GM10847 (cell line): ENCODE measurements at regions not wholly inside any gene's neighbourhood (a gene's known extent, or its start where the extent isn't known, plus 50 kb on each side); places are given as distances from the start of the nearest gene placed in this dataset.

Experiments
- POLR2A ChIP-seq: IDR thresholded peaks from 2 replicates; pipeline ENCODE4 v1.6.1; 2011; ENCODE audit not compliant: insufficient read length; ENCODE audit errors: extremely low read depth

DNA sequence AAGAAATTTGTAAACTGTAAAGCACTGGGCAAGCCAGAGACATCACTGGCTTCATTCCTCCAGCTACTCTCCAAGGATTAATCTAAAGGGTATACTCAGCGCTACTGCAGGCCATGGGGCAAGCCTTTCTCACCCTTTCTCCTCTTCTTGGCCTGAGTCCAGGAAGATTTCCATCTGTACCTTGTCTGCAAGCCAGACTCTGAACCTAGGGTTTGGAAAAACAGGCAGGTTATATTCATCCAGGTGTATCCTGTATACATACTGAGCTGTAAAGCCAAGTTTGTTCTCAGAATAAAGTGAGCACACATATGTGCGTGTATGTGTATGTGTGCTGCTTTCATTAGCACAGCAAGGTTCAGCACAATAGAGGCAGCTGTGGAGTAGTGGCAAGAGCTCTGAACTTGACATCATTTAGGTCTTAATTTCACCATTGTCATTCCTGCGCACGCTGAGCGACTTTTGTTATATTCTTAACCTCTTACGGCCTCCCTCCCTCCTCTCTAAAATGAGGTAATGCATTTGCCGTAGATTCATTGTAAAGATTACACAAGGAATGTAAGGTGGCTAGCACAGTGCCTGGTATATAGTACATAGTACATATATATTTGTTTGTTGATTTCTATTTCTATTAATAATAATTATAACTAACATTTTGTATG is 128.1 kb upstream of the JUN start:
- TF ChIP-seq POLR2A = no peak

DNA sequence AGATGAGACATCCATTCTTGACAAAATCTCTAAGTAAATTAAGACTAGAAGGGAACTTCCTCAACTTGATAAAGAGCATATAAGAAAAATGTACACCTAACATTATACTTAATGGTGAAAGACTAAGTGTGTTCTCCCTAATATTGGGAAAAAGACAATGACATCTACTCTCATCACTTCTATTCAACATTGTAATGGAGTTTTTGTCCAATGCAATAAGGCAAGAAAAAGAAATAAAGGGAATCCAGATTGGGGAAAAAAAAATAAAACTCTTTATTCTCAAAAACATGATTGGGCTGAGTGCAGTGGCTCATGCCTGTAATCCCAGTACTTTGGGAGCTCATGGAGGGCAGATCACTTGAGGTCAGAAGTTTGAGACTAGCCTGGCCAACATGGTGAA is 131.1 kb upstream of the JUN start:
- no peak for TF ChIP-seq POLR2A

DNA sequence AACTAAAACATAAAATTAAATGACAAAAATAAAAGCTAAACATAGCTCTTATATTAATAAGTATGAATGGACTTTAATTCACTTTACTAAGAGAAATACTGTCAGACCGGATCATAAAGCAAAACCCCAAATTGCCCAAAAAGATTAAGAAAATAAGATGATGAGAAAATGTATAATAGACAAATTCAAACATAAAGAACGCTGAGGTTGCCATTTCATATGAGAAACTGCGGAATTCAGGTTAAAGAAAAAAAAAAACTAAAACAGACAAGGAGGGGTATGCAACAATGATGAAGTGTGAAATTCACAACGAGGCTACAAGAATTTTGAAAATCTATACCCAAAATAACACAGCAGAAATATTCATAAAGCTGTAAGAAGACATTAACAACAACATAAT is 133.6 kb upstream of the JUN start:
- TF ChIP-seq POLR2A = no peak

DNA sequence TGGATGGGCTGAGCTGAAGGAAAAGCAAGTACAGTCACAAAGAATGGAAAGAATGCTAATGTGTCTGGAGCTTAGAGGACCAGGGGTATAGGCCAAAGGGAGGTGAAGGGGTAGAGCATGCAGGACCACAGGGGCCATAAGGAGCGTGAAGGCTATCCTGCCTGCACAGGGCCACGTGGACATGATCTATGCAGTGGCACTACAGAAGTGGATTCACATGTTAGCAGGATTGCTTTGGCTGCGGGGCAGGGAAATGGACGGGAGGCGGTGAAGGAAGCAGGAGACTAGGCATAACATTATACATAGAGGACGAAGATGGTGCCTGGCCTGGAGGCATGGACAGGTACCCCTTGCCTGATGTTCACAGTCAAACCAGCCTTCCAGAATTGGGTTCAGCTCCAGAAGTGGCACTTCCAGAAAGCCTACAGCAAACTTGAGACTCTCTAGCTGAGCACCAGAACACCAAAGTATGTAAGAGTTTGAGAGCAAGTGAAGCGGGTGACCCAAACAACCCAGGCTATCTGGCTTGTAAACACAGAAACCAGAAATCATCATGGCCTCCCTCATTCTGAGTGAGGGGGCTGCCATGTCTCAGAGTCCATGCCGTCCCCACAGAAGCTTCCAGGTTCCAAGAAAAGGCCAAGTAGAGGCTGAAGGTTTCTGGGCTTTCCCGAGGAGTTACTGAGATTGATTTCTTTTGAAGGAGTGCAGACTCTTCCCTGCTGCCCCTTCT is 135.5 kb upstream of the JUN start:
- TF ChIP-seq POLR2A = no peak

DNA sequence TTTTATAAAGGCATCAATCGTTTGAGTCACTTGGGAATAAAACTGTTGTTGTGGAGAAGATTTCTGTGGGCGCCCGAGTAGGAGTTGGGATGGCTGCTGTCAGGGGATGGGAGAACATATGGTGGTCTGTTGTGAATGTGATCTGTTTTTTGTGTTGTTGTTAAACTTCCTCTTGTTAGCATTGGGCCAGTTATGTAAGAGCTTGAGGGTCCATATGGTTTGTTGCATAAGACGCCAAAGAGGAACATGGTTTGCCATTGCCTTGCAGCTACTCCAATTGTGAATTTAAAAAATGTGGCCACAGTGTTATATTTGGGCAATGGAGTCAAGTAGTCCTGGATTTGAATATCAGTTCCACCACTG is 136.1 kb upstream of the JUN start:
- TF ChIP-seq POLR2A = no peak

DNA sequence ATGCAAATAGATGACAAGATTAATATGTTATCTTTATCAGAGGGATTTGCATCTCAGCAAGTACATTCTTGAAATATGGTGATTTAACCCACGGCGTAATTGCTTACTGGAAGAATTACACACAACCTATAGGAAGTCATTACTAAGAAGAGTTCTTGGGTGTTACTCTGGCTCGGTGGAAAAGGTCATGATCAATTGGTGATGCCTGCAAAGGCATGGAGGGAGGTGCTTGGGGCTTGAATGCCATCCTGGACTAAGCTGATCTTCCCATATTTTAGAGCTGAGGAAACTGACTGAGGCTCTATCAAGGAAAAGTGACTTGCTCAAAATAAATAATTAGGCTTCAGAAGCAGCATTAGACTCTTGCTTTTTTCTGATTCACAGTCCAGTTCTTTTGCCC is 137.5 kb upstream of the JUN start:
- no peak for TF ChIP-seq POLR2A

DNA sequence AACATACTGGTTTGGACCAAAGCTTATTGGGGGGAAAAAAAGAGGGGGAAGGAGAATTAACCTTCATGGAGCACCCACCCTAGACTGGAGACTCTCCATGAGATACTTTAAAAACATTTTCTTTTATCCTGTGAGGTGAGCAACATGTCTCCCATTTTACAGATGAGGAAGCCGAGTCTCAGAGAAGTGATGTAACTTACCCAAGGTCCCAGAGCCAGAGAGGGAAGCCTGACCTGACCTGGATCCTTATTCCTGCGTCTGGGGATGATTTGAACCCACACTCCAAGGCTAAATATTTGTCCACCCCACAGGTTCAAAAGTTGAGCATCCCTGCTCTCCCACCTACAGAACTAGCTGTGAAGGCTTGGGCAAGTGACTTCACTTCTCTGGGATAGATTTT is 137.9 kb upstream of the JUN start:
- TF ChIP-seq POLR2A = no peak

DNA sequence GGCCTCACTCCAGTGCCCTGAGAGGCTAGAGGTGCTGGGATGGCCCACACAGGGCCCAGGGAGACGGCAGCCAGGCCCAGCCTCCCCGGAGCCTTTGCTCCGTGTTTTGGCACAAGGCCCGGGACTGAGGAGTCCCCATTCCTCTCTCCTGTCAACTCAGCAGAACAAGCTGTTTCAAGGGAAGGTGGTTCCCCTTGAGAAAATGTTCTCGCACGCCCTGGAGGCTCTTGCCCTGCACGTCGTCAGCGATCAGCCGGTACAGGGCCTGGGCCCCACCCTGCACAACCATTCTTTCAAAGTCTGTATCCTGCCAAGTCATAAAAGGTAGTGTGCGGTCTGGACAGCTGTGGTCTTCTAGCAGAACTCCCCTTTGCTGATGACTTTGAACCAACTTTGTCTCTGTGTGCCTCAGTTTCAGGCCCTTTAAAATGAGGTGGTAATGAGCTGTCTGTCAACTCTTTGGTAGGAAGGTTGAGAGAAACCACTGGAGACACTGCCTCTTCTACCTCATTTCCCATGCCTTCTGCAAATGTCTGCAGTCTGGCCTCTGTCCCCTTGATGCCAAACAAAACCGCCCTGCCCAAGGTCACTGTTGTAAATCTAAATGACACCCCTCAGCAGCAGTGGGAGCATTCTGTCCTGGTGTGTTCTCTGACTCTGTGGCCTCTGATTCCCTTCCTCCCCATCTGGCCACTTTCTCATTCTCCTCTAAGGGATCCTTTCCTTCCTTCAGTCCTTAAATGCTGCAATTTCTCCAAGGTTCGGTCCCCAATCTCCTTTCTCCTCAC is 138.6 kb upstream of the JUN start:
- no peak for TF ChIP-seq POLR2A

DNA sequence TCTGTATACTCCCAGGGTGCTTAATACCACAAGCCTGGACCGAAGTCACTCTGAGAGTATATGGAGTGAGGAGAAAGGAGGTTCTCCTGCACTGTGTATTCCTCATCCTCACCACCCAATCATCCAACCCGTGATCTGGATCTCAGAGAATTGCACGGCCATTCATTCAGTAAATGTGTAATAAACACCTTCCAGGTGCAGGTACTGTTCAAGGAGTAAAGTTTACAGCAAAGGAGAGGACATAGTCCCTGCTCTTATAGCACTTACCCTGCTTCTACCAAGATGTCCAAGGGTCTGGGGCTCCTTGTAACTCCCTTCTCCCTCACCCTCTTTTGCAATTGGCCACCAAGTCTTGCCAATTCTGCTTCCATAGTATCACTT is 139.2 kb upstream of the JUN start:
- TF ChIP-seq POLR2A = no peak

DNA sequence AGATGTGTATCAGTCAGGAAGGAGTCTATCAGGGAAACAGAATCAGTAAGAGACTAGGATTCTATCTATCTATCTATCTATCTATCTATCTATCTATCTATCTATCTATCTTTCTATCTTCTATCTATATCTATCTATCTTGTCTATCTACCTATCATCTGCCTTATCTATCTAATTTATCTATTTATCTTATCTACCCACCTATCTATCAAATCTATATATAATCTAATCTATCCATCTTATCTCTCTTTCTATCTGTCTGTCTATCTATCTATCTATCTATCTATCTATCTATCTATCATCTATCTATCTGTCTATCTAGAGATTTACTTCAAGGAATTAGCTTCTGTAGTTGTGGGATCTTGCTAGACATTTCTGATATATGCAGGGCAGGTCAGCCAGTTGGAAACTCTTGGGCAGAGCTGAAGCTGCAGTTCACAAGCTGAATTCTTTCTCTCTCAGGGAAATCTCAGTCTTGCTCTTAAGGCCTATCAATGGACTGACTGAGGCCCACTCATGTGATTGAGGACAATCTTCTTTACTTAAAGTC is 140.2 kb upstream of the JUN start:
- TF ChIP-seq POLR2A = no peak

DNA sequence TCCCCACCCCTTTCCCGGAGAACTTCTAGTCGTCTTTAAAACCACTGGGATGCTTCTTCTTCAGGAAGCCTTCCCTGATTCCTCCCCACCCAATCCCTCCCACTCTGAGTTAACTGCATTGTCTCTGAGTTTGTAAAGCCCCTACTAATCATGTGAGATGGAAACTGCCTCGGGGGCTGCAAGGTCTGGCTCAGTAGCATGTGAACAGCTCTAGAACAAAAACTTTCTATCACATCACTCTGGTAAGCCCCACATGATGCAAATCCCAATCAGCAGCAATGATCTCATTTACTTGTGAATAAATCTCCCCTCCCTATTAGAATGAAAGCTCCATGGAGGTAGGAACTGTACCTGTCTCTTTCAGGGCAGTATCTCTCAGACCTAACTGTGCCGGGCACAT is 141.0 kb upstream of the JUN start:
- TF ChIP-seq POLR2A = no peak

DNA sequence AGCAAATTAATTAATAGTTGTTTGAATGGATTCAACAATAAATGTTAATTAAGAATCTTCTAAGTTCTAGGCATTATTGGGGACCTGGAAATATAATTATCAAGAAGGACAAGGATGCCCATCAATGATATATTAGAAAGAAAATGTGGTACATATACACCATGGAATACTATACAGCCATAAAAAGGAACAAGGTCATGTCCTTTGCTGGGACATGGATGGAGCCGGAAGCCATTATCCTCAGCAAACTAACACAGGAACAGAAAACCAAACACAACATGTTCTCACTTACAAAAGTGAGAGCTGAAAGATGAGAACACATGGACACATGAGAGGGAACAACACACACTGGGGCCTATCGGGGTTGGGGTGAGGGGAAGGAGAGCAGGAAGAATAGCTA is 141.4 kb upstream of the JUN start:
- no peak for TF ChIP-seq POLR2A

DNA sequence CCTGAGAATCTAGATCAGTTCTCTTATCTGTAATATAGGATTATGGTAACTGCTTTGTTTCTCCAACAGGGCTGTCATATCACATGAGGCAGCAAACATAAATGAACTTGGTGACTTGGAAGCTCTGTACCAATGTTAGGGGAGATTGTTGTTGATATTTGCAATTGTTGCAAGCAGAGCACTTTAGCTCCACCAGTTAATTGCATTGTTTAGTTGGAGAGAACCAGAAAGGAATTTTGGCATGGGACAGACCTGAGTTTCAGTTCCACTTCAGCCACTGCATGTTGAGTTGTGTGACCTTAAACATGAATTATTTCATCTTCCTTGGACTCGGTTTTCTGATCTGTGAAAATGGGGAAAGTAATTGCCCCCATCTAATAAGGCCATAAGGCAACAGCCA is 142.3 kb upstream of the JUN start:
- no peak for TF ChIP-seq POLR2A

DNA sequence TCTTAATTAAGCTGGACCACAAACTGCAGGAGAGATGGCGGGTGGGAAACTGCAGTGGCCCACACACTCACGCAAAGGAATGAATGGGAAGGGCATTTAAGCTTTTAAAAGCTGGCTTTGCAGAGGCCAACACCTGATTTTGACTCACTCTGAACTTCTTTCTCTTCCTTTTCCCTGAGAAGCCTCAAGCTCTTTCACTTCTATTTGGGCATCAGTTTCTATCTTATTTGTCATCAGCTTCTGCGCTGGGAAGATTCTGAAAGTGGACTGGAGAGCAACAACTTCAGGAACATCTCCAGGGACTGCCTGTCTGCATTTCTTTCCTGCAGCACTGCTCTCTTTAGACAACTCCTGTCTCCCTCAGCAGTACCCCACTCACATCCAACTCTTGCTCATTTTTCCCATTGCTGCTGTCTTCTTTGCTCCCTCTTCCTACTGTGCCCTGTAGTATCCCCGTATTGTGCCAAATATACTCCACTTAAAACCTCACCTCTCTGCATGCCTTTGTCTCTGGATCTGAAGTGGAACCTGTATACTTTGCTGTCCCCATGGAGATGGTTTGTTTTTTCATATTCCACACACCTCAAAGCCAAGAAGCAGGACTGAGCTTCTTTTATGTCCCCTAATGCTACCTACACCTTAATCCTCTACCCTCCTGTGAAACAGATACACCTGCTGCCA is 143.3 kb upstream of the JUN start:
- no peak for TF ChIP-seq POLR2A

DNA sequence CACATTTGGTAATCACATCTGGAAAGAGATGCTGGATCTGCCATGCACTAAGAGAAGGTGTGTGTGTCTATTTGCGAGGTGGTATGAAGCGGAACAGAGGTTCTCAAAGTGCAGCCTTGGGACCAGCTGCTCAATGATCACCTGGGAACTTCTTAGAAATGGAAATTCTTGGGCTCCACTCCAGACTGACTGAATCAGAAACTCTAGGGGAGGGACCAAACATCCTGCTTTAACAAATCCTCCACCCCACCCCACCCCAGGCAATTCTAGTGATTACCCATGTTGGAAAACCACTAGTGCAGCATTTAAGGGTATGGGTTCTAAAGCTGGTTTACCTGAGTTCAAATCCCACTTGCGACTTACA is 143.9 kb upstream of the JUN start:
- TF ChIP-seq POLR2A = no peak

DNA sequence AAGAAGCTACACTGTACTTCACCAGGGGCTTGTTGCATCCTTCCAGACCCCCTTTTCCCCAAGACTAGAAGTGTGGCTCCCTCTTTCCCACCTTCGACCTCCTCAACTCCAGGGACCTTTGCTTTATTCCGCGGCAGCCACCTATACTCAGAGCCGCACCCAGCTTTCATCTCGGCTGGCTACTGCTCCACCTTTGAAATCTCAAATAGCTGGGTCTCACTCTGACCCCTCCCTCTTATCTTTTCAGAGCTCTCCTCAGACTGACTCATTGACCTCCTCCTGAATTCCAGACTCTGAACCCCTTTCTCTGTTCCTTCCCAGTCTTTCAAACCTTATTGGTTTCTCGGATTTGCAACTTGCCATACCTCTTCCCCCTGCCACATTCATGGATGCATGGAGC is 144.7 kb upstream of the JUN start:
- TF ChIP-seq POLR2A = no peak
